Endothelial cell of umbilical vein (primary cell): ENCODE measurements at regions not wholly inside any gene's neighbourhood (a gene's known extent, or its start where the extent isn't known, plus 50 kb on each side); places are given as distances from the start of the nearest gene placed in this dataset.

ENCODE experiments used
- BruUV-seq: library from RNA; stranded (reverse); fragments of 400-500 nt; replicated peaks from 2 replicates; lab custom pipeline; 2021; lab: Mats Ljungman, UMichigan
- CTCF ChIA-PET: fragments of 300-600, 350-600 bp; sonication (Branson Sonifier 250); formaldehyde crosslinking; loops from one replicate; lab custom pipeline; 2021; ENCODE audit warnings: antibody characterized with exemption, inconsistent platforms; lab: Charles Lee
- POLR2A ChIA-PET: fragments of 300-600, 350-600 bp; sonication (Branson Sonifier 250); formaldehyde crosslinking; loops from one replicate; lab custom pipeline; 2021; ENCODE audit warnings: antibody characterized with exemption, inconsistent platforms; lab: Charles Lee
- DNase-seq: peaks from one replicate; pipeline ENCODE4 v3.0.0-alpha.2; 2011; ENCODE audit warnings: low read depth, low spot score
- FAIRE-seq: peaks from 2 replicates; lab custom pipeline; 2011; peaks lifted over from hg19 to GRCh38; lab: Jason Lieb, UNC
- H2AFZ ChIP-seq: 2 replicates; pipeline ENCODE4 v1.6.0; 2012; ENCODE audit warnings: low read depth, low read length, control low read depth, inconsistent platforms
- H3K27ac ChIP-seq: 2 replicates; pipeline ENCODE4 v1.5.1; 2011; ENCODE audit warnings: low read depth, mild to moderate bottlenecking, control low read depth, low read length, moderate library complexity; ENCODE audit not compliant: insufficient read depth
- H3K27me3 ChIP-seq, 2 experiments: 2 replicates each; pipeline versions ENCODE4 v1.6.0 to v1.6.1; 2011; ENCODE audit warnings: low read length in 2 of 2, mixed read lengths in 1 of 2; ENCODE audit not compliant: control insufficient read depth in 2 of 2, insufficient read depth in 2 of 2
- H3K36me3 ChIP-seq, 2 experiments: 2 replicates in 1 of 2; 3 replicates in 1 of 2; pipeline ENCODE4 v1.5.1; 2011; ENCODE audit warnings: low read length in 2 of 2, mild to moderate bottlenecking in 1 of 2, moderate library complexity in 1 of 2; ENCODE audit not compliant: control insufficient read depth in 2 of 2, insufficient read depth in 2 of 2; ENCODE audit errors: extremely low read depth in 1 of 2
- H3K4me1 ChIP-seq: 3 replicates; pipeline ENCODE4 v1.5.1; 2011; ENCODE audit warnings: mild to moderate bottlenecking, low read length; ENCODE audit not compliant: control insufficient read depth, insufficient read depth; ENCODE audit errors: extremely low read depth
- H3K4me2 ChIP-seq: 2 replicates; pipeline ENCODE4 v1.6.1; 2011; ENCODE audit warnings: low read length, control low read depth, mixed read lengths; ENCODE audit not compliant: insufficient read depth
- H3K4me3 ChIP-seq, 3 experiments: fragments of 200-600 bp in 1 of 3; sonication (generic), shearing (Covaris generic) in 1 of 3; replicated peaks in 1 of 3; 2 replicates each; pipeline ENCODE4 v1.5.1; 2011 to 2016; ENCODE audit warnings: control low read depth in 3 of 3, low read length in 3 of 3, mild to moderate bottlenecking in 2 of 3, inconsistent platforms in 1 of 3, low read depth in 1 of 3, moderate library complexity in 1 of 3; ENCODE audit not compliant: insufficient read depth in 1 of 3
- H3K79me2 ChIP-seq: 2 replicates; pipeline ENCODE4 v1.6.0; 2012; ENCODE audit warnings: low read length, inconsistent platforms; ENCODE audit not compliant: control insufficient read depth, insufficient read depth
- H3K9ac ChIP-seq: replicated peaks from 2 replicates; pipeline ENCODE3; 2011; ENCODE audit warnings: low read length, control low read depth; ENCODE audit not compliant: insufficient read depth; ENCODE audit errors: extremely low read depth
- H3K9me1 ChIP-seq: replicated peaks from 3 replicates; pipeline ENCODE4 v1.6.0; 2011; ENCODE audit warnings: mild to moderate bottlenecking, low read length; ENCODE audit not compliant: control insufficient read depth, insufficient read depth; ENCODE audit errors: extremely low read depth
- H3K9me3 ChIP-seq: replicated peaks from 2 replicates; pipeline ENCODE4 v1.5.1; 2012; ENCODE audit warnings: low read length, inconsistent platforms; ENCODE audit not compliant: control insufficient read depth, insufficient read depth
- H4K20me1 ChIP-seq: replicated peaks from 2 replicates; pipeline ENCODE3; 2011; ENCODE audit warnings: mild to moderate bottlenecking, low read length; ENCODE audit not compliant: control insufficient read depth, insufficient read depth; ENCODE audit errors: extremely low read depth
- CTCF ChIP-seq, 2 donors: IDR thresholded peaks; 1 replicate in 1 of 2; 2 replicates in 1 of 2; pipeline ENCODE4 v1.5.1; 2011; ENCODE audit warnings: low read length in 2 of 2, mild to moderate bottlenecking in 2 of 2, moderate library complexity in 2 of 2, control low read depth in 1 of 2, inconsistent platforms in 1 of 2, low read depth in 1 of 2; ENCODE audit not compliant: insufficient read depth in 1 of 2; ENCODE audit errors: extremely low read depth in 1 of 2
- EZH2 ChIP-seq: IDR thresholded peaks from 2 replicates; pipeline ENCODE4 v1.6.1; 2012; ENCODE audit warnings: borderline replicate concordance, low read depth, mild to moderate bottlenecking, moderate library complexity, low read length, inconsistent platforms; ENCODE audit not compliant: severe bottlenecking
- FOS ChIP-seq: IDR thresholded peaks from 2 replicates; pipeline ENCODE4 v1.6.1; 2011; ENCODE audit warnings: mild to moderate bottlenecking, low read length, moderate library complexity, borderline replicate concordance; ENCODE audit not compliant: insufficient read depth
- GATA2 ChIP-seq: IDR thresholded peaks from 2 replicates; pipeline ENCODE4 v1.7.0; 2011; ENCODE audit warnings: low read depth, mild to moderate bottlenecking, moderate library complexity, mixed read lengths, low read length; ENCODE audit not compliant: insufficient read length, insufficient read depth
- JUN ChIP-seq: IDR thresholded peaks from 2 replicates; pipeline ENCODE4 v1.6.1; 2011; ENCODE audit warnings: borderline replicate concordance, low read depth; ENCODE audit not compliant: insufficient read length, insufficient read depth
- MAX ChIP-seq: IDR thresholded peaks from 2 replicates; pipeline ENCODE4 v1.6.1; 2011; ENCODE audit not compliant: insufficient read depth, insufficient read length
- MYC ChIP-seq: IDR thresholded peaks from one replicate; pipeline ENCODE4 v1.6.1; 2011; ENCODE audit warnings: mild to moderate bottlenecking, low read depth, low read length
- POLR2A ChIP-seq: IDR thresholded peaks from 2 replicates; pipeline ENCODE4 v1.6.1; 2012; ENCODE audit warnings: low read depth, mild to moderate bottlenecking, control low read depth, low read length
- POLR2AphosphoS5 ChIP-seq: IDR thresholded peaks from 2 replicates; pipeline ENCODE4 v1.6.1; 2012; ENCODE audit warnings: low read depth, mild to moderate bottlenecking, control low read depth, low read length, moderate library complexity; ENCODE audit not compliant: insufficient read depth
- dilution Hi-C: fragments of 300-500 bp; cut with MboI; formaldehyde crosslinking; loops from one replicate; pipeline ENCODE4 v1.15.0; 2019; ENCODE audit warnings: low sequenced_read_pairs; ENCODE audit not compliant: extremely low pct_ligation_motif_present
- intact Hi-C: fragments of 100-400 bp; cut with micrococcal nuclease; formaldehyde crosslinking; loops from one replicate; pipeline ENCODE4 v1.10.0; 2022

GRCh38 chr2:236818281-236819045 is 248.8 kb downstream of the ACKR3 start:
- no peak overlapping the region for H3K4me3 ChIP-seq
- H4K20me1 ChIP-seq, result no peaks in the 10 kb centered on the region
- no peak for DNase-seq
- H3K4me1 ChIP-seq, result no peaks in the 10 kb centered on the region
- CTCF ChIA-PET, result interaction anchor here (1.2 kb wide), 1 partner anchor 10 kb away, joined by 4 read pairs; no protein-coding TSS in a partner anchor
- dilution Hi-C loops (no loop called here), intact Hi-C loops (no loop called here)
- no peak overlapping the region for H3K9ac ChIP-seq
- no peaks in the 10 kb centered on the region for H3K9me1 ChIP-seq
- TF ChIP-seq CTCF (IDR thresholded peaks at IDR 0.05; ENCODE audit: extremely low read depth in 1 of 2, insufficient read depth in 1 of 2, low read depth in 1 of 2, low read length in 2 of 2) (no peak), POLR2AphosphoS5 (no peak), EZH2 (no peak), MAX (no peak), FOS (no peak), POLR2A (no peak), GATA2 (no peak), JUN (no peak), MYC (no peak)
- H3K27me3 ChIP-seq, result no peaks in the 10 kb centered on the region
- BruUV-seq, result no TSS peak
- H3K36me3 ChIP-seq, result no peaks in the 10 kb centered on the region
- POLR2A ChIA-PET, result no interaction called here
- H2AFZ ChIP-seq, result no peak overlapping the region
- no peak overlapping the region for H3K4me2 ChIP-seq
- no peak overlapping the region for H3K27ac ChIP-seq
- FAIRE-seq, result no peak
- no peaks in the 10 kb centered on the region for H3K79me2 ChIP-seq
- H3K9me3 ChIP-seq, result no peaks in the 10 kb centered on the region
